ENCODE measurements at regions not wholly inside any gene's neighbourhood (a gene's known extent, or its start where the extent isn't known, plus 50 kb on each side); places are given as distances from the start of the nearest gene placed in this dataset.

- Histone ChIP-seq H3K36me3 (no peaks in the 10 kb centered on the region), H3K9me3 (peaks cover 0 to 31% (median 0%) of the 10 kb centered on the region in 4 donors), H3K27ac (no peak overlapping the region), H3K4me3 (no peak overlapping the region), H3K4me1 (peaks cover 0 to 4% (median 0%) of the 10 kb centered on the region in 4 donors), H3K27me3 (no peaks in the 10 kb centered on the region)
- whole genome bisulfite sequencing, 2 donors = 83 to 89% methylated on average over 2 of the region's 2 CpGs
- no peak for DNase-seq (ENCODE audit: low spot score in 2 of 2)
- no peak for TF ChIP-seq POLR2A (IDR thresholded peaks at IDR 0.05)
- no peak for TF ChIP-seq CTCF (IDR thresholded peaks at IDR 0.05)
- no peak for TF ChIP-seq EP300 (IDR thresholded peaks at IDR 0.05)
Measured at GRCh38 chr20:52419205-52419604, 227.6 kb upstream of the ZFP64 start.

GRCh38 chr20:52416953-52417352 lies 225.4 kb upstream of the ZFP64 start:
- TF ChIP-seq CTCF (IDR thresholded peaks at IDR 0.05) (no peak), EP300 (IDR thresholded peaks at IDR 0.05) (no peak), POLR2A (IDR thresholded peaks at IDR 0.05) (no peak)
- H3K4me1 ChIP-seq = no peaks in the 10 kb centered on the region
- no peaks in the 10 kb centered on the region for H3K27me3 ChIP-seq
- no peak for DNase-seq (ENCODE audit: low spot score in 2 of 2)
- peaks cover 0 to 31% (median 0%) of the 10 kb centered on the region in 4 donors for H3K9me3 ChIP-seq
- WGBS, 2 donors = 62 to 79% methylated on average over 2 of the region's 2 CpGs
- no peak overlapping the region for H3K27ac ChIP-seq
- no peak overlapping the region for H3K4me3 ChIP-seq
- H3K36me3 ChIP-seq = no peaks in the 10 kb centered on the region

- 94 to 100% methylated on average over 1 of the region's 1 CpG for WGBS, 2 donors
- Histone ChIP-seq H3K36me3 (no peaks in the 10 kb centered on the region), H3K27ac (no peak overlapping the region), H3K4me3 (no peak overlapping the region), H3K9me3 (peaks cover 0 to 9% (median 0%) of the 10 kb centered on the region in 4 donors), H3K27me3 (no peaks in the 10 kb centered on the region), H3K4me1 (peaks cover 0 to 3% (median 0%) of the 10 kb centered on the region in 4 donors)
- DNase-seq (ENCODE audit: low spot score in 2 of 2) = no peak
- TF ChIP-seq POLR2A (IDR thresholded peaks at IDR 0.05) (no peak), CTCF (IDR thresholded peaks at IDR 0.05) (no peak), EP300 (IDR thresholded peaks at IDR 0.05) (no peak)
Measured at GRCh38 chr20:52411611-52412010, 220.0 kb upstream of the ZFP64 start.

- Histone ChIP-seq H3K27ac (peak overlapping the region in 3 of 4 donors; percentile 19 to 34 (median 34)), H3K4me1 (peaks cover 0 to 3% (median 0%) of the 10 kb centered on the region in 4 donors), H3K36me3 (no peaks in the 10 kb centered on the region)
Measured at GRCh38 chr20:52410731-52411234, 219.2 kb upstream of the ZFP64 start.

More at GRCh38 chr20:52410731-52411234, 219.2 kb upstream of the ZFP64 start:
- H3K4me3 ChIP-seq = no peak overlapping the region
- TF ChIP-seq CTCF (IDR thresholded peaks at IDR 0.05) = no peak
- no peak for TF ChIP-seq EP300 (IDR thresholded peaks at IDR 0.05)
- no peak for TF ChIP-seq POLR2A (IDR thresholded peaks at IDR 0.05)
- H3K9me3 ChIP-seq = peaks cover 0 to 9% (median 0%) of the 10 kb centered on the region in 4 donors
- no peak for DNase-seq (ENCODE audit: low spot score in 2 of 2)
- no peaks in the 10 kb centered on the region for H3K27me3 ChIP-seq
- 64 to 66% methylated on average over 11 of the region's 11 CpGs for WGBS, 2 donors

Measured in tibial nerve (tissue), 4 donors.